ENCODE measurements at regions not wholly inside any gene's neighbourhood (a gene's known extent, or its start where the extent isn't known, plus 50 kb on each side); places are given as distances from the start of the nearest gene placed in this dataset.

GRCh38 chr6:90989763-90990162 is 402.9 kb upstream of the MAP3K7 start:
- no peak for DNase-seq (ENCODE audit: low read depth in 1 of 2, low spot score in 1 of 2)
- Histone ChIP-seq H3K27ac (replicated peaks) (no peak overlapping the region), H3K27me3 (ENCODE audit: insufficient read depth, poor library complexity, severe bottlenecking) (no peaks in the 10 kb centered on the region), H3K4me3 (replicated peaks; ENCODE audit: insufficient read depth, low read length) (no peak overlapping the region)
- TF ChIP-seq, protein P1, sequence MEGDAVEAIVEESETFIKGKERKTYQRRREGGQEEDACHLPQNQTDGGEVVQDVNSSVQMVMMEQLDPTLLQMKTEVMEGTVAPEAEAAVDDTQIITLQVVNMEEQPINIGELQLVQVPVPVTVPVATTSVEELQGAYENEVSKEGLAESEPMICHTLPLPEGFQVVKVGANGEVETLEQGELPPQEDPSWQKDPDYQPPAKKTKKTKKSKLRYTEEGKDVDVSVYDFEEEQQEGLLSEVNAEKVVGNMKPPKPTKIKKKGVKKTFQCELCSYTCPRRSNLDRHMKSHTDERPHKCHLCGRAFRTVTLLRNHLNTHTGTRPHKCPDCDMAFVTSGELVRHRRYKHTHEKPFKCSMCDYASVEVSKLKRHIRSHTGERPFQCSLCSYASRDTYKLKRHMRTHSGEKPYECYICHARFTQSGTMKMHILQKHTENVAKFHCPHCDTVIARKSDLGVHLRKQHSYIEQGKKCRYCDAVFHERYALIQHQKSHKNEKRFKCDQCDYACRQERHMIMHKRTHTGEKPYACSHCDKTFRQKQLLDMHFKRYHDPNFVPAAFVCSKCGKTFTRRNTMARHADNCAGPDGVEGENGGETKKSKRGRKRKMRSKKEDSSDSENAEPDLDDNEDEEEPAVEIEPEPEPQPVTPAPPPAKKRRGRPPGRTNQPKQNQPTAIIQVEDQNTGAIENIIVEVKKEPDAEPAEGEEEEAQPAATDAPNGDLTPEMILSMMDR (IDR thresholded peaks at IDR 0.05; ENCODE audit: insufficient read depth, low read length) = no peak
- TF ChIP-seq POLR2AphosphoS5 (IDR thresholded peaks at IDR 0.05; ENCODE audit: low read depth) = no peak
- TF ChIP-seq REST (IDR thresholded peaks at IDR 0.05; ENCODE audit: insufficient replicate concordance, low read depth) = no peak
- TF ChIP-seq GABPA (IDR thresholded peaks at IDR 0.05; ENCODE audit: low read depth) = no peak
- TF ChIP-seq SPI1 (IDR thresholded peaks at IDR 0.05; ENCODE audit: borderline replicate concordance, low read depth) = no peak

DNA sequence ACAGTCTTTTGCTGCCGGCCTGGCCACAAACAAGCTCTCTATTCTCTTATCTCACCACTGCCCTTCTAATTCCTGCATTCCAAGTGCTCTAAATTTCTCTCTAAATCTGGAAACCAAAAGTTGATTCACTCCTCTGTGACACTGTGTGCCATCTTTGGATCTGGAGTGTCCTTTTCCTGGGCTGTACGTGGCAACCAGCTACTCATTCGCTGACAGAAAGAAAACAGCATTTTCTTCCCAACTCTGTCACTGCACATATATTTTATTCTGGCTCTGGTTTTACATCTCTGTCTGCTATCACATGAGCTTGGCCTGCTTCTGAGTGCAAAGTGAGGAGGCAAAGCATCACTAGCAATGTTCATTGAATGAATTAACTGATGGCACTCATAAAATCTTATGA is 397.2 kb upstream of the MAP3K7 start:
- Histone ChIP-seq H3K27me3 (ENCODE audit: insufficient read depth, poor library complexity, severe bottlenecking) (no peaks in the 10 kb centered on the region), H3K4me3 (replicated peaks; ENCODE audit: insufficient read depth, low read length) (no peak overlapping the region), H3K27ac (replicated peaks) (no peak overlapping the region)
- TF ChIP-seq, protein P1 (IDR thresholded peaks at IDR 0.05; ENCODE audit: insufficient read depth, low read length) = no peak
- no peak for TF ChIP-seq POLR2AphosphoS5 (IDR thresholded peaks at IDR 0.05; ENCODE audit: low read depth)
- no peak for TF ChIP-seq GABPA (IDR thresholded peaks at IDR 0.05; ENCODE audit: low read depth)
- no peak for TF ChIP-seq REST (IDR thresholded peaks at IDR 0.05; ENCODE audit: insufficient replicate concordance, low read depth)
- TF ChIP-seq SPI1 (IDR thresholded peaks at IDR 0.05; ENCODE audit: borderline replicate concordance, low read depth) = no peak
- DNase-seq (ENCODE audit: low read depth in 1 of 2, low spot score in 1 of 2) = no peak

DNA sequence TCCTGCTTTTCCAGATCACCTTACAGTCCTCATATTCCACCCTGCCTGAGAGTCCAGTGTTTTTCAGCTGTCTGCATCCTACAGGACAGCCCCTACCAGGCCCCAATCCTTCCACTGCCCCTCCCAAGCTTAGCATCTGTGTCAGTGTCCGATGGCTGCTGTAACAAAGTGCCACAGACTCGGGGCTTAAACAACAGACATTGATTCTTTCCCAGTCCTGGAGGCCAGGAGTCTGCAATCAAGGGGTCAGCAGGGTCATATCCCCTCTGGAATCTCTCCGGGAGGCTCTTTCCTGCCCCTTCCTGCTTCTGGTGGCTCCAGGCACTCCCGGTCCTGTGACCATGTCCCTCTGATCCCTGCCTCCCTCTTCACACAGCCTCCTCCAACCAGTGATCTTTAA is 396.6 kb upstream of the MAP3K7 start:
- TF ChIP-seq REST (IDR thresholded peaks at IDR 0.05; ENCODE audit: insufficient replicate concordance, low read depth) (no peak), GABPA (IDR thresholded peaks at IDR 0.05; ENCODE audit: low read depth) (no peak), POLR2AphosphoS5 (IDR thresholded peaks at IDR 0.05; ENCODE audit: low read depth) (no peak), SPI1 (IDR thresholded peaks at IDR 0.05; ENCODE audit: borderline replicate concordance, low read depth) (no peak)
- TF ChIP-seq, protein P1 (IDR thresholded peaks at IDR 0.05; ENCODE audit: insufficient read depth, low read length) = no peak
- Histone ChIP-seq H3K27me3 (ENCODE audit: insufficient read depth, poor library complexity, severe bottlenecking) (no peaks in the 10 kb centered on the region), H3K27ac (replicated peaks) (no peak overlapping the region), H3K4me3 (replicated peaks; ENCODE audit: insufficient read depth, low read length) (no peak overlapping the region)
- DNase-seq (ENCODE audit: low read depth in 1 of 2, low spot score in 1 of 2) = no peak
